Fibroblast of pulmonary artery (primary cell): ENCODE measurements at regions not wholly inside any gene's neighbourhood (a gene's known extent, or its start where the extent isn't known, plus 50 kb on each side); places are given as distances from the start of the nearest gene placed in this dataset.

ENCODE experiments used
- DNase-seq: peaks from one replicate; pipeline ENCODE4 v3.0.0-alpha.2; 2010; ENCODE audit warnings: low read depth
- H3K4me3 ChIP-seq: replicated peaks from 2 replicates; pipeline ENCODE4 v1.5.1; 2011; ENCODE audit warnings: low read depth, mild to moderate bottlenecking, control low read depth, low read length, moderate library complexity
- CTCF ChIP-seq: IDR thresholded peaks from 2 replicates; pipeline ENCODE4 v1.5.1; 2011; ENCODE audit warnings: mild to moderate bottlenecking, control low read depth, low read length, inconsistent platforms; ENCODE audit errors: missing control alignments

- no peak for TF ChIP-seq CTCF
Observed at GRCh38 chr2:107215401-107216350, 329.7 kb upstream of the ST6GAL2 start.

GRCh38 chr2:107218208-107218607 is 332.2 kb upstream of the ST6GAL2 start:
- TF ChIP-seq CTCF, result no peak
- DNase-seq, result no peak
- H3K4me3 ChIP-seq, result no peak overlapping the region

More at GRCh38 chr2:107215401-107216350, 329.7 kb upstream of the ST6GAL2 start:
- no peak overlapping the region for H3K4me3 ChIP-seq
- no peak for DNase-seq

GRCh38 chr2:107222466-107222865 is 336.5 kb upstream of the ST6GAL2 start:
- TF ChIP-seq CTCF, result no peak
- DNase-seq, result no peak
- H3K4me3 ChIP-seq, result no peak overlapping the region

- no peak for DNase-seq
- TF ChIP-seq CTCF, result no peak
- H3K4me3 ChIP-seq, result no peak overlapping the region
Observed at GRCh38 chr2:107235491-107236254, 349.7 kb upstream of the ST6GAL2 start.

- TF ChIP-seq CTCF, result no peak
- no peak overlapping the region for H3K4me3 ChIP-seq
- no peak for DNase-seq
Observed at GRCh38 chr2:107242811-107243210, 356.8 kb upstream of the ST6GAL2 start.

GRCh38 chr2:107248932-107249331 is 363.0 kb upstream of the ST6GAL2 start:
- DNase-seq, result no peak
- no peak overlapping the region for H3K4me3 ChIP-seq
- TF ChIP-seq CTCF, result no peak
